Esophagus muscularis mucosa (tissue), 4 donors: ENCODE measurements at regions not wholly inside any gene's neighbourhood (a gene's known extent, or its start where the extent isn't known, plus 50 kb on each side); places are given as distances from the start of the nearest gene placed in this dataset.

Experiments
- DNase-seq: peaks from one replicate; pipeline ENCODE4 v3.0.0-alpha.2; 2017; ENCODE audit errors: extremely low spot score
- H3K27ac ChIP-seq, 4 donors: fragments of 200-600 bp; sonication (generic); replicated peaks in 1 of 4; 1 replicate in 3 of 4; 2 replicates in 1 of 4; pipeline ENCODE4 v1.5.1; 2016 to 2019; ENCODE audit warnings: mild to moderate bottlenecking in 1 of 4
- H3K27me3 ChIP-seq, 4 donors: fragments of 200-600 bp; sonication (generic); one replicate each; pipeline versions ENCODE4 v1.5.1 to v1.6.0; 2016 to 2019
- H3K36me3 ChIP-seq, 4 donors: fragments of 200-600 bp; sonication (generic); one replicate each; pipeline ENCODE4 v1.5.1; 2016 to 2019
- H3K4me1 ChIP-seq, 4 donors: fragments of 200-600 bp; sonication (generic); one replicate each; pipeline ENCODE4 v1.5.1; 2016 to 2019
- H3K4me3 ChIP-seq, 4 donors: fragments of 200-600 bp; sonication (generic); 1 replicate in 2 of 4; 2 replicates in 2 of 4; pipeline ENCODE4 v1.5.1; 2016 to 2019; ENCODE audit warnings: mild to moderate bottlenecking in 4 of 4, moderate library complexity in 1 of 4
- H3K9me3 ChIP-seq, 4 donors: fragments of 200-600 bp; sonication (generic); 1 replicate in 3 of 4; 2 replicates in 1 of 4; pipeline ENCODE4 v1.5.1; 2016 to 2019
- EP300 ChIP-seq: sonication (generic); formaldehyde crosslinking; IDR thresholded peaks from one replicate; pipeline ENCODE4 v1.6.1; 2017; ENCODE audit warnings: antibody characterized with exemption
- POLR2A ChIP-seq: fragments of 450-650 bp; IDR thresholded peaks from one replicate; pipeline ENCODE4 v1.6.1; 2017; ENCODE audit warnings: antibody characterized with exemption, moderate library complexity, mild to moderate bottlenecking, low read depth
- POLR2AphosphoS5 ChIP-seq, 2 donors: sonication (generic); formaldehyde crosslinking; IDR thresholded peaks; one replicate each; pipeline ENCODE4 v1.6.1; 2017; ENCODE audit warnings: antibody characterized with exemption in 2 of 2
- WGBS: methylation state at CpG from one replicate; pipeline ENCODE4 v1.1.5; 2018; 5-methylcytosine and 5-hydroxymethylcytosine counted together
- intact Hi-C: fragments of 100-400 bp; cut with DNase I; formaldehyde crosslinking; loops from one replicate; pipeline ENCODE4 v1.15.1; 2023
- TF ChIP-seq, protein P1 (sequence below), 3 experiments: fragments of 200-600 bp in 2 of 3; fragments of 450-650 bp in 1 of 3; sonication (generic) in 2 of 3; IDR thresholded peaks; one replicate each; pipeline ENCODE4 v1.5.1; 2017 to 2019; ENCODE audit warnings: antibody characterized with exemption in 3 of 3, mild to moderate bottlenecking in 2 of 3, moderate library complexity in 1 of 3

- no peaks in the 10 kb centered on the region for H3K9me3 ChIP-seq
- intact Hi-C loops = no loop called here
- H3K4me3 ChIP-seq = no peak overlapping the region
- no peak for TF ChIP-seq POLR2AphosphoS5 (IDR thresholded peaks at IDR 0.05)
- TF ChIP-seq, protein P1, sequence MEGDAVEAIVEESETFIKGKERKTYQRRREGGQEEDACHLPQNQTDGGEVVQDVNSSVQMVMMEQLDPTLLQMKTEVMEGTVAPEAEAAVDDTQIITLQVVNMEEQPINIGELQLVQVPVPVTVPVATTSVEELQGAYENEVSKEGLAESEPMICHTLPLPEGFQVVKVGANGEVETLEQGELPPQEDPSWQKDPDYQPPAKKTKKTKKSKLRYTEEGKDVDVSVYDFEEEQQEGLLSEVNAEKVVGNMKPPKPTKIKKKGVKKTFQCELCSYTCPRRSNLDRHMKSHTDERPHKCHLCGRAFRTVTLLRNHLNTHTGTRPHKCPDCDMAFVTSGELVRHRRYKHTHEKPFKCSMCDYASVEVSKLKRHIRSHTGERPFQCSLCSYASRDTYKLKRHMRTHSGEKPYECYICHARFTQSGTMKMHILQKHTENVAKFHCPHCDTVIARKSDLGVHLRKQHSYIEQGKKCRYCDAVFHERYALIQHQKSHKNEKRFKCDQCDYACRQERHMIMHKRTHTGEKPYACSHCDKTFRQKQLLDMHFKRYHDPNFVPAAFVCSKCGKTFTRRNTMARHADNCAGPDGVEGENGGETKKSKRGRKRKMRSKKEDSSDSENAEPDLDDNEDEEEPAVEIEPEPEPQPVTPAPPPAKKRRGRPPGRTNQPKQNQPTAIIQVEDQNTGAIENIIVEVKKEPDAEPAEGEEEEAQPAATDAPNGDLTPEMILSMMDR (IDR thresholded peaks at IDR 0.05) = no peak
- TF ChIP-seq POLR2A = no peak
- TF ChIP-seq EP300 = no peak
- 50% methylated on average over 1 of the region's 1 CpG for WGBS
- no peaks in the 10 kb centered on the region for H3K36me3 ChIP-seq
- H3K27me3 ChIP-seq = no peaks in the 10 kb centered on the region
- no peaks in the 10 kb centered on the region for H3K4me1 ChIP-seq
- DNase-seq = no peak
- H3K27ac ChIP-seq = no peak overlapping the region
Measured at GRCh38 chr21:25361097-25361496, 246.2 kb downstream of the MRPL39 start.

DNA sequence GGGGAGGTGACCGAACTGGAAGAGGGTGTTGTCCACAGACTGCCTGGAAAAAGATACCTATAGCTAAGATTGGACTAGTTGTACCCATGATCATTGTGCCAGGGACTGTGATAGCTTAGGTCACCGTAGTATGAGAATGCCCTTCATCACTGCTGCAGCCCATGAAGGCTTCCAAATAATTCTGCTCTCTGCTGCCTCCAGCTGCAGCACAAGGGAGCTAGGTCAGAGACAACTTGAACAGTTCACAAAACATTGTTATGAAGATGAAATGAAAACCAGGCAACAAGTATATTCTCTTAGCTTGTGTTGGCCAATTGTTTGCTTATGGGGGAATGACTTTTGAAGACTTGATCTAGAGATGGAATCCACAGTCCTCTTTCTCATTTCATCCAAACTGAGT, 246.7 kb downstream of the MRPL39 start:
- TF ChIP-seq, protein P1 (IDR thresholded peaks at IDR 0.05) = no peak
- TF ChIP-seq EP300 (no peak), POLR2A (no peak), POLR2AphosphoS5 (IDR thresholded peaks at IDR 0.05) (no peak)
- intact Hi-C loops = no loop called here
- Histone ChIP-seq H3K27ac (no peak overlapping the region), H3K4me3 (no peak overlapping the region), H3K36me3 (no peaks in the 10 kb centered on the region), H3K4me1 (no peaks in the 10 kb centered on the region), H3K27me3 (no peaks in the 10 kb centered on the region), H3K9me3 (no peaks in the 10 kb centered on the region)
- 83% methylated on average over 2 of the region's 2 CpGs for WGBS
- no peak for DNase-seq

DNA sequence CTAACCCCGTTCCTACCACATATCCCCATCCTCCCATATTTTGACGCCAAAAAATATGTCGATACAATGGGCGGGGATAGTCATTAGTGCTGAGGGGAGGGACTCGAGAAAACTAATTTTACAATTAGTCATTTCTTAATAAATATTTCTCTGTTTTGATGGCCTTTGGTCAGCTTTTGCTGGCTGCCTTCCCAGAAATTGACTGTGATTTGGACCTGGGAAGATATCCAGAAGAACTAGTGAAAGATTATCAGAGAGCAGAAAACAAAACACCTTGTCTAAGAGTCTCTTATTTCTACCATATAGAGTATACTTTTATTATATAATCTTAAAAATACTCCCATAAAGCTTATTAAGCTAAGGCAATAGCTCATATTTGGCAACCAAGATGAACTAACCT, 247.6 kb downstream of the MRPL39 start:
- no peaks in the 10 kb centered on the region for H3K36me3 ChIP-seq
- intact Hi-C loops = no loop called here
- H3K4me3 ChIP-seq = no peak overlapping the region
- H3K27ac ChIP-seq = no peak overlapping the region
- no peaks in the 10 kb centered on the region for H3K9me3 ChIP-seq
- 77% methylated on average over 5 of the region's 5 CpGs for WGBS
- no peak for DNase-seq
- H3K4me1 ChIP-seq = no peaks in the 10 kb centered on the region
- H3K27me3 ChIP-seq = no peaks in the 10 kb centered on the region
- no peak for TF ChIP-seq EP300
- no peak for TF ChIP-seq POLR2AphosphoS5 (IDR thresholded peaks at IDR 0.05)

- intact Hi-C loops = no loop called here
- WGBS = 74% methylated on average over 6 of the region's 6 CpGs
- DNase-seq = no peak
- Histone ChIP-seq H3K9me3 (no peaks in the 10 kb centered on the region), H3K27ac (no peak overlapping the region), H3K27me3 (no peaks in the 10 kb centered on the region), H3K36me3 (no peaks in the 10 kb centered on the region), H3K4me1 (no peaks in the 10 kb centered on the region), H3K4me3 (no peak overlapping the region)
- TF ChIP-seq POLR2AphosphoS5 (IDR thresholded peaks at IDR 0.05) = no peak
- no peak for TF ChIP-seq POLR2A
- no peak for TF ChIP-seq EP300
- TF ChIP-seq, protein P1 (IDR thresholded peaks at IDR 0.05) = no peak
Measured at GRCh38 chr21:25350056-25350455, 257.2 kb downstream of the MRPL39 start.

DNA sequence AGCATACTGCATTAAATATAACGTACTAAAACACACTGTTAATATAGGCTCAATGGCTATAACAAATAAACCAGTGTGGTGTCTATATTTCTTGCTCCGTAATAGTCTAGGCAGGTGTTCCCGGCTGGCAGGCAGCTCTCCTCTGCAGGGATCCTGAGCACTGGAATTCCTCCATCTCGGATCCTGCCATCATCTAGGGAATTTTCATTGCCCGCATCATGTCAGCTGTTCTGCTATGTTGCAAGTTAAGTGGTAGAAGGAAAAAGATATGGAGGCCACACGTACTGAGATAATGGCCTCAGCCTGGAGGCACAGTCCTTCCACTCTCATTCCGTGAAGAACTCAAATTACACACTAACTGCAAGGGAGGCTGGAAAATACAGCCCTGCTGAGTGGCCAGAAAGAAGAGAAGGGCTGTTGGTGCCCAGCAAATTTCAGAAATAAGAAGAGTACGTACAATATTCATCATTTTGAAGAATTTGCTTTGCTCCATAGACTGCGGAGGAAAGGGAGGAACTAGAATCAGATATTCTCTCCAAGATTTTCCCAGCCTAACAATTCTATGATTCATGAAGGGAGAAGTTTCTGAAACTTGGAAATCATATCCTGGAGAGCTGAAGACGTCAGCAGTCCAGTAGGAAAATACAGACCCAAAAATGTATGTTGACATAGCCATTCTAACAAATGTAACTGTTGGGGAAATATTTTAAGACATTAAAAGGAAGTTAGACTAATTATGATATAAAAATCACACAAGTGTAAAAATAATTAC, 263.3 kb downstream of the MRPL39 start:
- 82% methylated on average over 10 of the region's 10 CpGs for WGBS
- H3K4me1 ChIP-seq = no peaks in the 10 kb centered on the region
- DNase-seq = no peak
- no peak overlapping the region for H3K27ac ChIP-seq
- no peaks in the 10 kb centered on the region for H3K36me3 ChIP-seq
- no peaks in the 10 kb centered on the region for H3K27me3 ChIP-seq
- TF ChIP-seq POLR2A = no peak
- TF ChIP-seq POLR2AphosphoS5 (IDR thresholded peaks at IDR 0.05) = no peak
- H3K4me3 ChIP-seq = no peak overlapping the region
- intact Hi-C loops = no loop called here
- H3K9me3 ChIP-seq = no peaks in the 10 kb centered on the region

DNA sequence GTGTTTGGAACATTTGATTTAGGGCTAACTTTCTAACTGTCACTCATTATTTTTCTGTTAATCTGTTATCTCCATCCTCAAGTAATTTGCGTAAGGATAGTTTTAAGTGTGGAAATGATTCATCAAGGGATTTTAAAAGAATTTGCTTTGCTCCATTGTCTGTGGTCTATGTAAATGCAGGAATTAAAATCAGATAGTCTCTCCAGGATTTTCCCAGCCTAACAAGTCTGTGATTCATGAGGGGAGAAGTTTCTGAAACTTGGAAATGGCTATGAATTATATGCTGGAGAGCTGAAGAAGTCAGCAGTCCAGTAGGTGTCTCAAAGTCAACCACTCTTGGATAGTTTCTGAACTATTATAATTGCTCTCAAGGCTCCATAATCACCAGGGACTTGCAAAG, 264.5 kb downstream of the MRPL39 start:
- no peak for DNase-seq
- Histone ChIP-seq H3K4me1 (no peaks in the 10 kb centered on the region), H3K36me3 (no peaks in the 10 kb centered on the region), H3K4me3 (no peak overlapping the region), H3K27me3 (no peaks in the 10 kb centered on the region), H3K9me3 (no peaks in the 10 kb centered on the region), H3K27ac (no peak overlapping the region)
- TF ChIP-seq EP300 = no peak
- intact Hi-C loops = no loop called here
- 84% methylated on average over 1 of the region's 1 CpG for WGBS
